Right atrium auricular region (tissue), 2 donors: ENCODE measurements at regions not wholly inside any gene's neighbourhood (a gene's known extent, or its start where the extent isn't known, plus 50 kb on each side); places are given as distances from the start of the nearest gene placed in this dataset.

Source experiments
- DNase-seq: peaks from one replicate; pipeline ENCODE4 v3.0.0-alpha.2; 2019; ENCODE audit warnings: low spot score
- H3K27ac ChIP-seq, 2 donors: fragments of 200-600 bp; sonication (generic); 1 replicate in 1 of 2; 2 replicates in 1 of 2; pipeline ENCODE4 v1.5.1; 2016 to 2019
- H3K27me3 ChIP-seq, 2 donors: fragments of 200-600 bp; sonication (generic); one replicate each; pipeline versions ENCODE4 v1.5.1 to v1.6.0; 2017 to 2019
- H3K36me3 ChIP-seq: fragments of 200-600 bp; sonication (generic); one replicate; pipeline ENCODE4 v1.5.1; 2016
- H3K4me1 ChIP-seq, 2 donors: fragments of 200-600 bp; sonication (generic); one replicate each; pipeline versions ENCODE4 v1.5.1 to v1.6.0; 2017 to 2019
- H3K4me3 ChIP-seq, 2 donors: fragments of 200-600 bp; sonication (generic); 1 replicate in 1 of 2; 2 replicates in 1 of 2; pipeline ENCODE4 v1.5.1; 2017 to 2019; ENCODE audit warnings: mild to moderate bottlenecking in 1 of 2, moderate library complexity in 1 of 2
- H3K9me3 ChIP-seq, 2 donors: fragments of 200-600 bp; sonication (generic); one replicate each; pipeline ENCODE4 v1.5.1; 2019
- TF ChIP-seq, protein P1 (sequence below), 2 donors: fragments of 200-600 bp; sonication (generic); IDR thresholded peaks; one replicate each; pipeline ENCODE4 v1.5.1; 2019; ENCODE audit warnings: antibody characterized with exemption in 2 of 2

DNA sequence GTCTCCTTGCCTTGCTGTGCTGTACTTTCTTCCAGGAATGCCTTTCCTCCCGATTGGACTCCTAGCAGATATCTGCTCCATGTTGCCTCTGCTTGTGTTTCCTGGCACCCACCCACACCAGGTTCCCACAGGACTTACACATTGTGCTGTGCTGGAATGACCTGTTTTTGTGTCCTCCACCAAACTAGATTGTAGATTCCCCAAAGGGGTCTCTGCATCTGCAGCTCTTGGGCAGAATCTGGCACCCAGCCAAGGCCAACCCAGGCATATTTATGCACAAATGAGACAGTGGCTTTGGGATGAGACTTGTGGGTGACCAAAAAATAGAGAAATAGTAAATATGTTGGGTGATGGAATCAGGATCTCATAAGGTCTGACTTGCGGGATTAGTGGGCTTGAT is 278.2 kb downstream of the RRAGC start:
- no peaks in the 10 kb centered on the region for H3K36me3 ChIP-seq
- no peak overlapping the region for H3K4me3 ChIP-seq
- no peak for DNase-seq
- H3K9me3 ChIP-seq: peaks cover 0 to 8% of the 10 kb centered on the region in 2 donors
- no peaks in the 10 kb centered on the region for H3K27me3 ChIP-seq
- TF ChIP-seq, protein P1, sequence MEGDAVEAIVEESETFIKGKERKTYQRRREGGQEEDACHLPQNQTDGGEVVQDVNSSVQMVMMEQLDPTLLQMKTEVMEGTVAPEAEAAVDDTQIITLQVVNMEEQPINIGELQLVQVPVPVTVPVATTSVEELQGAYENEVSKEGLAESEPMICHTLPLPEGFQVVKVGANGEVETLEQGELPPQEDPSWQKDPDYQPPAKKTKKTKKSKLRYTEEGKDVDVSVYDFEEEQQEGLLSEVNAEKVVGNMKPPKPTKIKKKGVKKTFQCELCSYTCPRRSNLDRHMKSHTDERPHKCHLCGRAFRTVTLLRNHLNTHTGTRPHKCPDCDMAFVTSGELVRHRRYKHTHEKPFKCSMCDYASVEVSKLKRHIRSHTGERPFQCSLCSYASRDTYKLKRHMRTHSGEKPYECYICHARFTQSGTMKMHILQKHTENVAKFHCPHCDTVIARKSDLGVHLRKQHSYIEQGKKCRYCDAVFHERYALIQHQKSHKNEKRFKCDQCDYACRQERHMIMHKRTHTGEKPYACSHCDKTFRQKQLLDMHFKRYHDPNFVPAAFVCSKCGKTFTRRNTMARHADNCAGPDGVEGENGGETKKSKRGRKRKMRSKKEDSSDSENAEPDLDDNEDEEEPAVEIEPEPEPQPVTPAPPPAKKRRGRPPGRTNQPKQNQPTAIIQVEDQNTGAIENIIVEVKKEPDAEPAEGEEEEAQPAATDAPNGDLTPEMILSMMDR (IDR thresholded peaks at IDR 0.05): no peak
- no peak overlapping the region for H3K27ac ChIP-seq
- peaks cover 0 to 5% of the 10 kb centered on the region in 2 donors for H3K4me1 ChIP-seq

DNA sequence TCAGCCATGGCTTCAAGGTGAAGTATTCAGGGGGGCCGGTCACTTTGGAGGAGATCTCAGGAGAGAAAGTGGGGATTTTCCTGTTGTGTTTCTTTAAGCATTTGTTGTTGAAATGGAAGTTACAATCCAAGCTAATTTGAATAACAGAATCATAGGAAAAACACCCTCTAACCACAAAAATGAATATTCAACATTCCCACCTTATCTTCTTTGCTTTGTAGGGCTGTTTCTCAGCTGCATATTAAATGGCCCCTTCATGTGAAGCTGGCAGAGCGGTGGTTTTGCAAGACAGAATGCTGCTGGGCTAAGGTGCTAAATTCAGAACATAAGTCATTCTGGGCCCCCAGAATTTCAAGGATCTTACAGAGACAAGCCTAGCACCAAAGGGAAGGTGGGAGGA is 279.0 kb downstream of the RRAGC start:
- TF ChIP-seq, protein P1 (IDR thresholded peaks at IDR 0.05): no peak
- peaks cover 0 to 8% of the 10 kb centered on the region in 2 donors for H3K9me3 ChIP-seq
- H3K27me3 ChIP-seq: no peaks in the 10 kb centered on the region
- no peak overlapping the region for H3K4me3 ChIP-seq
- H3K4me1 ChIP-seq: peaks cover 0 to 5% of the 10 kb centered on the region in 2 donors
- no peak for DNase-seq
- no peaks in the 10 kb centered on the region for H3K36me3 ChIP-seq
- no peak overlapping the region for H3K27ac ChIP-seq

DNA sequence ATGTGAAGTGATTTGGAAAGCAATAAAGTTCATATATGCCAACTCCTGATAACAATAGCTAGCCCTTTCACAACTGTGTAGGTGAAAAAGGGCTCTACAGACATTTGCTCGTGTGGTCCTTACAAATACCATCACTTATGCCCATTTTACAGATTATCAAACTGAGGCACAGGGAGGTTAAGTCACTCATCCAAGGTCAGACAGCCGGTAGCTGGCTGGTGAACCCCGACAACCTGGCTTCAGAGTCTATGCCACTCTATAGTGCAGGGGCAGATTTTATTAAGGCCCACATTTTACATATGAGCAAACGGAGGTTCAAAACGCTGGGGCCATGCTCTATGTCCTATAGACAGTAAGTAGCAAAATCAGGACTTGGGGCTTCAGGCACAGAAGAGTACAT is 280.5 kb downstream of the RRAGC start:
- H3K4me1 ChIP-seq: peaks cover 0 to 5% of the 10 kb centered on the region in 2 donors
- DNase-seq: no peak
- no peaks in the 10 kb centered on the region for H3K36me3 ChIP-seq
- peaks cover 0 to 5% of the 10 kb centered on the region in 2 donors for H3K9me3 ChIP-seq
- TF ChIP-seq, protein P1 (IDR thresholded peaks at IDR 0.05): no peak
- no peaks in the 10 kb centered on the region for H3K27me3 ChIP-seq
- H3K27ac ChIP-seq: no peak overlapping the region
- H3K4me3 ChIP-seq: no peak overlapping the region

DNA sequence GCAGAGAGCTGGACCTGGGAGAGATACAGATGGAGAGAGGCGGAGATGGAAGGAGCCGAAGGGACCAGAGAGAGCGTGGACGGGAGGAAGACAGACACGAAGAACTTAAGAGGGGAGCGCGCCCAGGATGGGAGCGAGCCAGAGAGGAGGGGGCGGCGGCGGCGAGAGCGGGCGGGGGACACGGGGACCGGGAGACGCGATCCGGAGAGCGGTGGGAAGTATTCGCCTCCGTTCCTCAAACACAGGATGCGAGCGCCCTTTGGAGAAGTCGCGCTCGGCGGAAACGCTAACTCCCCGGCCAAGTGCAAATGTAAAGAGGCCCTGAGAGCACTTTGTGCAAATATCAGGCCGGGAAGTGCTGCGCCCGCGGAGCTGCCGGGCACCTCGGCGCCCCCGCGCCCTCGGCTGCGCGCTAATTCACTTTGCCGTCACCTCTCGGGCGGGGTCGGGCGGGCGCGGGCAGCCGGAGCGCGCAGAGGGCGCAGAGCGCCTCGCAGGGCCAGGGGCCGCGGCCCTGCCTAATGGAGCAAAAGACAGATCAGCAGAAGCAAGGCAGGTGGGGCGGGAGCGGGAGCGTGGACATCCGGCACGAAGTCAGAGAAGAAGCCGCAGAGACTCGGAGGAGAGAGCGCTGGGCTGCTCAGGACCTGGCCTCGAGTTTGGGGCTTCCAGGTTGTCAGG is 281.2 kb downstream of the RRAGC start:
- TF ChIP-seq, protein P1 (IDR thresholded peaks at IDR 0.05): no peak
- Histone ChIP-seq H3K27ac (no peak overlapping the region), H3K27me3 (no peaks in the 10 kb centered on the region), H3K4me3 (no peak overlapping the region), H3K36me3 (no peaks in the 10 kb centered on the region), H3K9me3 (no peaks in the 10 kb centered on the region), H3K4me1 (peaks cover 0 to 5% of the 10 kb centered on the region in 2 donors)
- DNase-seq: no peak

DNA sequence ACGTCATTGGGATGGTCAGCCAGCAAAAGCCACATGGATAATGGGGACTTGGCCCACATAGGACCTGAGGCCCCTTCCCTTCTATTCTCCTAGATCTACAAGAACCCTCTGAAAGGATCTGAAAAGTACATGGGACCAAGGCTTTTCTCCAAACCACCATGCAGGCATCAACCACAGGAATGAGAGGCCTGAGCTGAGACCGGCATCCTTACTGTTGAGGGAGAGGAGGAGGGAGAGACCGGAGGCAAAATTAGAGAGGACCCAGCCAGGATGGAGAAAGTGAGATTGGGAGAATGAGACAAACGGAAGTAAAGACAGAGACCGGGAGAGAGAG is 281.7 kb downstream of the RRAGC start:
- TF ChIP-seq, protein P1 (IDR thresholded peaks at IDR 0.05): no peak
- no peak for DNase-seq
- Histone ChIP-seq H3K27me3 (no peaks in the 10 kb centered on the region), H3K27ac (no peak overlapping the region), H3K9me3 (no peaks in the 10 kb centered on the region), H3K4me3 (no peak overlapping the region), H3K4me1 (peaks cover 0 to 5% of the 10 kb centered on the region in 2 donors), H3K36me3 (no peaks in the 10 kb centered on the region)

DNA sequence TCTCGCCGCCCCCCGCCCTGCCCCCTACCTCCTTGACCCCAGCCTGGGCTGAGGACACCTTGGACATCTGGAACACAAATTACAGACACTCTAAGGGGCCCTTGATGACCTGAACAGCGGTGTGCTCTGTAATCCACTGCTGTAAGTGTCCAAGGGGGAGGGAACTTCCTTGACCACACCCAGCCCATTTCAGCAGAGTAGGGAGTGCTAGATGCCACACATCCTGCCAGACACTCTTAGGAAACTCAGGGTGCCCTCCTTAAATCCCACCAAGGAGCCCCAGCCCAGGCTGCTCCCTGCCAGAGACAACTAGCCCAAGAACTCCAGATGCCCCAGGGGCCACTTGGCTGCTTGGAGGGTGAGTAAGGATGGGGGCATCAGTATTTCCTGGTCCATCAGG is 282.2 kb downstream of the RRAGC start:
- no peak overlapping the region for H3K27ac ChIP-seq
- peaks cover 0 to 5% of the 10 kb centered on the region in 2 donors for H3K4me1 ChIP-seq
- H3K27me3 ChIP-seq: no peaks in the 10 kb centered on the region
- no peak overlapping the region for H3K4me3 ChIP-seq
- TF ChIP-seq, protein P1 (IDR thresholded peaks at IDR 0.05): no peak
- H3K36me3 ChIP-seq: no peaks in the 10 kb centered on the region
- no peaks in the 10 kb centered on the region for H3K9me3 ChIP-seq
- DNase-seq: no peak
